H1 (cell line): ENCODE measurements at regions not wholly inside any gene's neighbourhood (a gene's known extent, or its start where the extent isn't known, plus 50 kb on each side); places are given as distances from the start of the nearest gene placed in this dataset.

ENCODE experiments used
- CTCF ChIA-PET: fragments of 300-600 bp; sonication (Branson Sonifier 250); formaldehyde crosslinking; loops from one replicate; lab custom pipeline; 2021; ENCODE audit not compliant: partially characterized antibody; lab: Charles Lee
- POLR2A ChIA-PET: fragments of 300-600 bp; sonication (Branson Sonifier 250); formaldehyde crosslinking; loops from one replicate; lab custom pipeline; 2021; ENCODE audit warnings: inconsistent platforms; ENCODE audit not compliant: partially characterized antibody; lab: Charles Lee
- DNase-seq, 2 experiments: peaks; one replicate each; pipeline versions ENCODE4 v3.0.0 to v3.0.0-alpha.2; 2010 to 2022; ENCODE audit warnings: low spot score in 2 of 2, low read depth in 1 of 2, mixed read lengths in 1 of 2
- FAIRE-seq: peaks from 2 replicates; lab custom pipeline; 2011; peaks lifted over from hg19 to GRCh38; lab: Jason Lieb, UNC
- H2AFZ ChIP-seq: 2 replicates; pipeline ENCODE4 v1.8.1; 2012; ENCODE audit warnings: low read length, inconsistent platforms
- H2AK5ac ChIP-seq: 2 replicates; pipeline ENCODE4 v1.6.1; 2013; ENCODE audit warnings: low read depth, low read length
- H2BK120ac ChIP-seq: replicated peaks from 2 replicates; pipeline ENCODE3; 2013; ENCODE audit warnings: low read depth, low read length, inconsistent platforms
- H2BK12ac ChIP-seq: 2 replicates; pipeline ENCODE4 v1.6.1; 2013; ENCODE audit warnings: low read depth, low read length
- H2BK15ac ChIP-seq: 2 replicates; pipeline ENCODE4 v1.6.1; 2013; ENCODE audit warnings: low read length
- H2BK20ac ChIP-seq: 2 replicates; pipeline ENCODE4 v1.6.1; 2013; ENCODE audit warnings: low read length
- H2BK5ac ChIP-seq: 2 replicates; pipeline ENCODE4 v1.6.1; 2013; ENCODE audit warnings: low read depth, low read length
- H3K14ac ChIP-seq: 2 replicates; pipeline ENCODE4 v1.6.1; 2013; ENCODE audit warnings: inconsistent platforms; ENCODE audit not compliant: insufficient read length
- H3K18ac ChIP-seq: 2 replicates; pipeline ENCODE4 v1.6.1; 2013; ENCODE audit warnings: low read length; ENCODE audit errors: extremely low read depth
- H3K23ac ChIP-seq: 2 replicates; pipeline ENCODE4 v1.6.1; 2013; ENCODE audit warnings: inconsistent platforms; ENCODE audit not compliant: insufficient read length
- H3K23me2 ChIP-seq: 2 replicates; pipeline ENCODE4 v1.6.1; 2013; ENCODE audit warnings: low read depth, low read length
- H3K27ac ChIP-seq: 2 replicates; pipeline ENCODE4 v1.6.1; 2011; ENCODE audit warnings: low read depth, low read length, inconsistent platforms
- H3K27me3 ChIP-seq, 4 experiments: replicated peaks in 1 of 4; 1 replicate in 1 of 4; 2 replicates in 3 of 4; pipeline versions ENCODE4 v1.6.1 to v1.8.1; 2011 to 2013; ENCODE audit warnings: low read length in 3 of 4, mild to moderate bottlenecking in 3 of 4, inconsistent platforms in 2 of 4, mixed read lengths in 2 of 4, moderate library complexity in 1 of 4; ENCODE audit not compliant: control insufficient read depth in 3 of 4, insufficient read depth in 3 of 4; ENCODE audit errors: extremely low read depth in 1 of 4
- H3K36me3 ChIP-seq, 4 experiments: 2 replicates each; pipeline versions ENCODE4 v1.6.1 to v1.8.1; 2011 to 2013; ENCODE audit warnings: mild to moderate bottlenecking in 4 of 4, low read length in 3 of 4, moderate library complexity in 2 of 4, control low read depth in 1 of 4, inconsistent platforms in 1 of 4; ENCODE audit not compliant: insufficient read depth in 4 of 4, control insufficient read depth in 2 of 4
- H3K4ac ChIP-seq: replicated peaks from 2 replicates; pipeline ENCODE3; 2013; ENCODE audit warnings: low read length, low read depth, mixed read lengths, inconsistent platforms; ENCODE audit not compliant: insufficient read length
- H3K4me1 ChIP-seq, 4 experiments: replicated peaks in 1 of 4; 1 replicate in 1 of 4; 2 replicates in 3 of 4; pipeline versions ENCODE4 v1.6.1 to v1.8.1; 2011 to 2013; ENCODE audit warnings: low read length in 3 of 4, inconsistent platforms in 2 of 4, mixed read lengths in 1 of 4; ENCODE audit not compliant: insufficient read depth in 4 of 4, control insufficient read depth in 3 of 4
- H3K4me2 ChIP-seq, 2 experiments: 2 replicates each; pipeline versions ENCODE4 v1.6.1 to v1.8.1; 2011 to 2013; ENCODE audit warnings: low read depth in 2 of 2, low read length in 2 of 2, control low read depth in 1 of 2, inconsistent platforms in 1 of 2, mild to moderate bottlenecking in 1 of 2; ENCODE audit not compliant: insufficient read depth in 1 of 2
- H3K4me3 ChIP-seq, 4 experiments: fragments of 200-600, 300-600 bp in 1 of 4; sonication (generic), shearing (Covaris generic), sonication (Bioruptor Twin) in 1 of 4; 2 replicates each; pipeline versions ENCODE4 v1.5.1 to v1.8.1; 2011 to 2016; ENCODE audit warnings: low read length in 4 of 4, low read depth in 3 of 4, control low read depth in 2 of 4, inconsistent platforms in 2 of 4, mild to moderate bottlenecking in 2 of 4, mixed read lengths in 1 of 4, moderate library complexity in 1 of 4; ENCODE audit not compliant: insufficient read depth in 2 of 4; ENCODE audit errors: extremely low read depth in 1 of 4
- H3K56ac ChIP-seq: replicated peaks from 2 replicates; pipeline ENCODE3; 2013; ENCODE audit warnings: low read depth, mild to moderate bottlenecking, mixed read lengths, low read length, inconsistent platforms; ENCODE audit not compliant: insufficient read length
- H3K79me1 ChIP-seq: 2 replicates; pipeline ENCODE4 v1.6.1; 2013; ENCODE audit warnings: low read depth, low read length, control low read depth
- H3K79me2 ChIP-seq, 2 experiments: 2 replicates each; pipeline versions ENCODE4 v1.6.1 to v1.8.1; 2012 to 2013; ENCODE audit warnings: low read length in 2 of 2, mild to moderate bottlenecking in 2 of 2, inconsistent platforms in 1 of 2; ENCODE audit not compliant: insufficient read depth in 2 of 2, control insufficient read depth in 1 of 2
- H3K9ac ChIP-seq, 4 experiments: replicated peaks in 1 of 4; 1 replicate in 1 of 4; 2 replicates in 3 of 4; pipeline versions ENCODE4 v1.6.1 to v1.8.1; 2011 to 2013; ENCODE audit warnings: low read depth in 3 of 4, low read length in 3 of 4, control low read depth in 2 of 4, mild to moderate bottlenecking in 2 of 4, moderate library complexity in 2 of 4, inconsistent platforms in 1 of 4; ENCODE audit errors: extremely low read depth in 1 of 4
- H3K9me3 ChIP-seq, 2 experiments: 2 replicates each; pipeline versions ENCODE4 v1.6.1 to v1.8.1; 2012 to 2013; ENCODE audit warnings: mild to moderate bottlenecking in 2 of 2, moderate library complexity in 2 of 2, control low read depth in 1 of 2, inconsistent platforms in 1 of 2, low read depth in 1 of 2, low read length in 1 of 2, mixed read lengths in 1 of 2; ENCODE audit not compliant: insufficient read depth in 2 of 2
- H4K20me1 ChIP-seq, 2 experiments: replicated peaks in 1 of 2; 2 replicates each; pipeline versions ENCODE3 to v1.8.1; 2011 to 2013; ENCODE audit warnings: inconsistent platforms in 2 of 2, low read length in 2 of 2, mild to moderate bottlenecking in 1 of 2; ENCODE audit not compliant: insufficient read depth in 2 of 2, control insufficient read depth in 1 of 2
- H4K5ac ChIP-seq: 2 replicates; pipeline ENCODE4 v1.6.1; 2013; ENCODE audit warnings: low read length, low read depth, mixed read lengths, inconsistent platforms; ENCODE audit not compliant: insufficient read length
- H4K8ac ChIP-seq: 2 replicates; pipeline ENCODE4 v1.8.0; 2013; ENCODE audit warnings: mild to moderate bottlenecking, moderate library complexity, low read length, inconsistent platforms; ENCODE audit not compliant: insufficient read depth; ENCODE audit errors: extremely low read depth
- H4K91ac ChIP-seq: replicated peaks from 2 replicates; pipeline ENCODE3; 2013; ENCODE audit warnings: low read length, mixed read lengths, inconsistent platforms; ENCODE audit not compliant: insufficient read length
- CEBPB ChIP-seq: IDR thresholded peaks from 2 replicates; pipeline ENCODE4 v1.6.1; 2012; ENCODE audit warnings: low read depth, low read length
- CTBP2 ChIP-seq: IDR thresholded peaks from 2 replicates; pipeline ENCODE4 v1.7.0; 2011; ENCODE audit warnings: borderline replicate concordance, mild to moderate bottlenecking, moderate library complexity, mixed read lengths, low read length; ENCODE audit not compliant: insufficient read depth, insufficient read length
- KDM4A ChIP-seq: IDR thresholded peaks from one replicate; pipeline ENCODE4 v1.7.1; 2012; ENCODE audit warnings: low read depth, mild to moderate bottlenecking, moderate library complexity, low read length, inconsistent platforms; ENCODE audit not compliant: severe bottlenecking
- KDM5A ChIP-seq: fragments of 200-600 bp; IDR thresholded peaks from 2 replicates; pipeline ENCODE4 v1.7.1; 2012; ENCODE audit warnings: mild to moderate bottlenecking, low read length, inconsistent platforms, mixed read lengths
- MAFK ChIP-seq: IDR thresholded peaks from 2 replicates; pipeline ENCODE4 v1.6.1; 2012; ENCODE audit warnings: low read depth, mild to moderate bottlenecking, improper control_type of control experiment, low read length
- SIN3A ChIP-seq, 2 experiments: IDR thresholded peaks in 1 of 2; conservative IDR thresholded peaks in 1 of 2; 2 replicates each; pipeline ENCODE4 v1.6.1; 2011 to 2012; ENCODE audit warnings: low read length in 2 of 2, improper control_type of control experiment in 1 of 2, low read depth in 1 of 2, mild to moderate bottlenecking in 1 of 2
- WGBS, 2 experiments: shearing (Covaris generic) in 1 of 2; methylation state at CpG; one replicate each; pipeline versions ENCODE4 v1.1.6 to v1.1.7; 2013 to 2015; ENCODE audit warnings: low lambda C conversion rate in 2 of 2, mixed read lengths in 2 of 2, inconsistent platforms in 1 of 2, low coverage in 1 of 2, missing lambda C conversion rate in 1 of 2; ENCODE audit not compliant: insufficient replicate concordance in 2 of 2, insufficient coverage in 1 of 2, insufficient read length in 1 of 2; ENCODE audit errors: extremely low coverage in 1 of 2, missing lambda C conversion rate in 1 of 2; 5-methylcytosine and 5-hydroxymethylcytosine counted together

DNA sequence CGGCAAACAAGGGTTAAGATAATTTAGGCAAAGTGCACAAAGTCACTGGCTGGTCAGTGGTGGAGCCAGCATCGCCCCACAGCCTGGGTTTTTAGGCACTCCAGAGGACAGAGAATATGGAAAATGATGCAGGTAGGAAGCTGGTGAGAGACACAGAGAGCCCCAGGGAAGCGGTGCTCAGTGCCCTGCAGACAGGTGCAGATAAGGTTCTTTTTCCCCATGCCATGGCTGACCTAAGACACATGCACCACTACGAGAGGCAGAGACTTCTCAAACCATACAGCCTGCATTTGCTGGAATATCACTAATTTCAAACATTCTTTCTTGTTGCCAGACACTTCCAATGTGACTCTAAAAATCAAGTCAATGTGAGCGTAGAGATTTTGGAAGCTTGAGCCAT, 205.7 kb upstream of the APCDD1 start:
- H4K91ac ChIP-seq: no peak overlapping the region
- no peak overlapping the region for H2AK5ac ChIP-seq
- no peaks in the 10 kb centered on the region for H4K20me1 ChIP-seq
- H3K18ac ChIP-seq: no peak overlapping the region
- H3K79me1 ChIP-seq: no peaks in the 10 kb centered on the region
- no peak overlapping the region for H4K8ac ChIP-seq
- H3K14ac ChIP-seq: no peak overlapping the region
- no peak overlapping the region for H3K56ac ChIP-seq
- no peak overlapping the region for H2BK5ac ChIP-seq
- H3K4me1 ChIP-seq: no peaks in the 10 kb centered on the region
- no peaks in the 10 kb centered on the region for H3K9me3 ChIP-seq
- no peak overlapping the region for H2BK12ac ChIP-seq
- 93% methylated on average over 5 of the region's 5 CpGs; no CpG with 5 or more reads in 1 of the 2 experiments for WGBS, 2 experiments
- FAIRE-seq (no peak), DNase-seq (no peak)
- no peaks in the 10 kb centered on the region for H3K36me3 ChIP-seq
- H2BK15ac ChIP-seq: no peak overlapping the region
- H4K5ac ChIP-seq: no peak overlapping the region
- no peak overlapping the region for H2BK120ac ChIP-seq
- no peak overlapping the region for H3K4me3 ChIP-seq
- H3K23me2 ChIP-seq: no peaks in the 10 kb centered on the region
- POLR2A ChIA-PET: no interaction called here
- H3K27me3 ChIP-seq: no peaks in the 10 kb centered on the region
- TF ChIP-seq KDM5A: no peak
- no peak for TF ChIP-seq CTBP2
- TF ChIP-seq KDM4A: no peak
- no peak for TF ChIP-seq SIN3A (conservative IDR thresholded peaks at IDR 0.05 in 1 of 2, IDR thresholded peaks at IDR 0.05 in 1 of 2; ENCODE audit: low read depth in 1 of 2, low read length in 2 of 2)
- TF ChIP-seq CEBPB: no peak
- no peak for TF ChIP-seq MAFK
- H2AFZ ChIP-seq: no peak overlapping the region
- no peak overlapping the region for H3K9ac ChIP-seq
- CTCF ChIA-PET: interaction anchor here (0.6 to 1.9 kb wide), 5 partner anchors 11 to 268 kb away, joined by 3 to 5 read pairs (median 3); no protein-coding TSS in a partner anchor
- H3K23ac ChIP-seq: no peak overlapping the region
- H3K27ac ChIP-seq: no peak overlapping the region
- H3K4me2 ChIP-seq: no peak overlapping the region
- H3K4ac ChIP-seq: no peak overlapping the region
- no peak overlapping the region for H2BK20ac ChIP-seq
- H3K79me2 ChIP-seq: no peaks in the 10 kb centered on the region
